BE2C (cell line): ENCODE measurements at regions not wholly inside any gene's neighbourhood (a gene's known extent, or its start where the extent isn't known, plus 50 kb on each side); places are given as distances from the start of the nearest gene placed in this dataset.
"Not testable (repeated sequence)": the region's sequence is repeated elsewhere in the genome, so short reads cannot be mapped to it uniquely, and the experiment has no call there.

Experiments used
- DNase-seq: peaks from one replicate; pipeline ENCODE4 v3.0.0-alpha.2; 2020
- H3K27me3 ChIP-seq: fragments of 250-450 bp; sonication (Bioruptor Pico); 2 replicates; pipeline ENCODE4 v1.5.1; 2020; ENCODE audit warnings: mild to moderate bottlenecking
- H3K36me3 ChIP-seq: fragments of 250-450 bp; sonication (Bioruptor Pico); 2 replicates; pipeline ENCODE4 v1.5.1; 2020; ENCODE audit warnings: mild to moderate bottlenecking
- H3K4me1 ChIP-seq: fragments of 250-450 bp; sonication (Bioruptor Pico); 2 replicates; pipeline ENCODE4 v1.5.1; 2020
- H3K4me3 ChIP-seq: 2 replicates; pipeline ENCODE4 v1.5.1; 2011; ENCODE audit warnings: low read depth, low read length
- H3K9me3 ChIP-seq: fragments of 250-450 bp; sonication (Bioruptor Pico); 2 replicates; pipeline ENCODE4 v1.5.1; 2020
- TF ChIP-seq, protein P1 (sequence below): IDR thresholded peaks from 2 replicates; pipeline ENCODE4 v1.5.1; 2012; ENCODE audit warnings: mild to moderate bottlenecking, low read depth, low read length

DNA sequence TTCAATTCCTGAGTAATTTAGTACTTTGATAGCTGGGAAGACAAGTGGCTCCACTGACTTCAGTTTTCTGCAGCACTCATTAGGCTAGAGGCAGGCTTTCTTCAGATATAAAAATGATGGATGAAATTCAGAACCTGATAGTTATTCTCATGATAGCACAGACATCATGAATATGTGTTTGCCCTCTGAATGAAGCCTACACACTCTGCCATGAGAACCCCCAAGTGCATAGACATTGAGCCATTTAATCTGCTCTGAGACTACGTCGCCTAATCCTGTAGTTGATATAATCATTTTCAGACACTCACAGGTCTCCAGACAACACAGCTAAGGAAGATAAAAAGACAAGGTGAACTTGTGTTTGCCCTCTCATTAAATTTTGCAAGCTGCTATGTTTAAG, 566.1 kb downstream of the AMY1C start:
- H3K27me3 ChIP-seq, result no peaks in the 10 kb centered on the region

DNA sequence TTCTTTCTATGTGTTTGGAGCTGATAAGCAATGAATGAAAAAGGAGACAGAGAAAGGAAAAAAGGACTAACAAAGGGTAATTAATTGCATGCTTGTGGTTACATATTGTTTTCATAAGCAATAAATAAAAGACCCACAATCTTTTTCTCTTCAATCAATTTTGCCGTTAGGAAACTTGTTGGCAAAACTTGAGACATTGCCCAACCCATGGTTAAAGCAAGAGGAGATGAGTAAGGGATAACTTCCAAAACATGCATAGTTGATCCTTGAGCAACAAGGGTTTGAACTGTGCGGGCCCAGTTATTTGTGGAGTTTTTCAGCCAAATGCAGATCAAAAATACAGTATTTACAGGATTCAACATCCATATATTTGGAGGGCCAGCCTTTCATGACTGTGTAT, 572.4 kb downstream of the AMY1C start:
- no peak for DNase-seq
- Histone ChIP-seq H3K27me3 (no peaks in the 10 kb centered on the region), H3K4me3 (no peak overlapping the region), H3K36me3 (no peaks in the 10 kb centered on the region), H3K4me1 (no peaks in the 10 kb centered on the region), H3K9me3 (no peaks in the 10 kb centered on the region; the same call in 1 of the 2 replicates)
- TF ChIP-seq, protein P1, sequence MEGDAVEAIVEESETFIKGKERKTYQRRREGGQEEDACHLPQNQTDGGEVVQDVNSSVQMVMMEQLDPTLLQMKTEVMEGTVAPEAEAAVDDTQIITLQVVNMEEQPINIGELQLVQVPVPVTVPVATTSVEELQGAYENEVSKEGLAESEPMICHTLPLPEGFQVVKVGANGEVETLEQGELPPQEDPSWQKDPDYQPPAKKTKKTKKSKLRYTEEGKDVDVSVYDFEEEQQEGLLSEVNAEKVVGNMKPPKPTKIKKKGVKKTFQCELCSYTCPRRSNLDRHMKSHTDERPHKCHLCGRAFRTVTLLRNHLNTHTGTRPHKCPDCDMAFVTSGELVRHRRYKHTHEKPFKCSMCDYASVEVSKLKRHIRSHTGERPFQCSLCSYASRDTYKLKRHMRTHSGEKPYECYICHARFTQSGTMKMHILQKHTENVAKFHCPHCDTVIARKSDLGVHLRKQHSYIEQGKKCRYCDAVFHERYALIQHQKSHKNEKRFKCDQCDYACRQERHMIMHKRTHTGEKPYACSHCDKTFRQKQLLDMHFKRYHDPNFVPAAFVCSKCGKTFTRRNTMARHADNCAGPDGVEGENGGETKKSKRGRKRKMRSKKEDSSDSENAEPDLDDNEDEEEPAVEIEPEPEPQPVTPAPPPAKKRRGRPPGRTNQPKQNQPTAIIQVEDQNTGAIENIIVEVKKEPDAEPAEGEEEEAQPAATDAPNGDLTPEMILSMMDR, result no peak

More for the DNA sequence above, 566.1 kb downstream of the AMY1C start:
- DNase-seq, result no peak
- no peaks in the 10 kb centered on the region for H3K4me1 ChIP-seq
- no peaks in the 10 kb centered on the region for H3K9me3 ChIP-seq
- TF ChIP-seq, protein P1, result no peak
- no peaks in the 10 kb centered on the region for H3K36me3 ChIP-seq
- H3K4me3 ChIP-seq, result no peak overlapping the region

DNA sequence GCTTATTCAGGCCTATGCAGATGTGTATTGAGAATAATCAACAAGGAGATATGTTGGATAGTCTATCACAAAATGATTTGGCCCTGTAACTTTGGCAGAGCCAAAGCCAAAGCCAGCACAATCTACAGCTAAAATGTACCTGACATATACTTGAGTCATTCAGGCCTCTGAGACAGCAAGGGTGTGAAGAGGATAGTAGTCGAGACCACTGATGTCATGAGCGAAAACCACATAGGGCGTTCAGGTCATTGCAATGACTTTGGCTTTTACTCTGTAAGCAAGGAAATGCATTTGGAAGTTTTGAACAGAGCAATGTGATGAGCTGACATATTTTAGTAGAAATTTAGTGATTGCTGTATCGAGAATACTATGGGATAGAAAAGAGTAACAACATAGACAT, 579.6 kb downstream of the AMY1C start:
- Histone ChIP-seq H3K27me3 (no peaks in the 10 kb centered on the region), H3K4me3 (no peak overlapping the region), H3K4me1 (no peaks in the 10 kb centered on the region), H3K9me3 (no peaks in the 10 kb centered on the region; the same call in 1 of the 2 replicates), H3K36me3 (no peaks in the 10 kb centered on the region)
- TF ChIP-seq, protein P1, result no peak
- no peak for DNase-seq

DNA sequence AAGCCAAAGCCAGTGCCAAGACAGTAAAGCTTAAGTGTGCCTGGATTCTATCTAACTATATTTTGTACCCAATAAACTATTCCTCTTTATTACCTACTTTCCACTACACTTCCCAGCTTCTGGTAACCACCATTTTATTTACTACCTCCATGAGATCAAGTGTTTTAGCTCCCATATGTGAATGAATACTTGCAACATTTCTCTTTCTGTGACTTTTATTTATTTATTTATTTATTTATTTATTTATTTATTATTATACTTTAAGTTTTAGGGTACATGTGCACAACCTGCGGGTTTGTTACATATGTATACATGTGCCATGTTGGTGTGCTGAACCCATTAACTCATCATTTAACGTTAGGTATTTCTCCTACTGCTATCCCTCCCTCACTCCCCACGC, 582.1 kb downstream of the AMY1C start:
- no peak for DNase-seq
- no peaks in the 10 kb centered on the region for H3K4me1 ChIP-seq
- H3K9me3 ChIP-seq, result no peaks in the 10 kb centered on the region; the same call in 1 of the 2 replicates
- H3K36me3 ChIP-seq, result no peaks in the 10 kb centered on the region
- no peak overlapping the region for H3K4me3 ChIP-seq
- TF ChIP-seq, protein P1, result no peak
- H3K27me3 ChIP-seq, result no peaks in the 10 kb centered on the region

DNA sequence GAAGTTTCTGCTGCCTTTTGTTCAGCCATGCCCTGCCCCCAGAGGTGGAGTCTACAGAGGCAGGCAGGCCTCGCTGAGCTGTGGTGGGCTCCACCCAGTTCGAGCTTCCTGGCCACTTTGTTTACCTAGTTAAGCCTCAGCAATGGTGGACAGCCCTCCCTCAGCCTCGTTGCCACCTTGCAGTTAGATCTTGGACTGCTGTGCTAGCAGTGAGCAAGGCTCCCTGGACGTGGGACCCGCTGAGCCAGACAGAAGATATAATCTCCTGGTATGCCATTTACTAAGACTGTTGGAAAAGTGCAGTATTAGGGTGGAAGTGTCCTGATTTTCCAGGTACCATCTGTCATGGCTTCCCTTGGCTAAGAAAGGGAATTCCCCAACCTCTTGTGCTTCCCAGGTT, 588.2 kb downstream of the AMY1C start:
- H3K4me3 ChIP-seq, H3K36me3 ChIP-seq, H3K4me1 ChIP-seq, H3K27me3 ChIP-seq, H3K9me3 ChIP-seq, DNase-seq: not testable (repeated sequence)

DNA sequence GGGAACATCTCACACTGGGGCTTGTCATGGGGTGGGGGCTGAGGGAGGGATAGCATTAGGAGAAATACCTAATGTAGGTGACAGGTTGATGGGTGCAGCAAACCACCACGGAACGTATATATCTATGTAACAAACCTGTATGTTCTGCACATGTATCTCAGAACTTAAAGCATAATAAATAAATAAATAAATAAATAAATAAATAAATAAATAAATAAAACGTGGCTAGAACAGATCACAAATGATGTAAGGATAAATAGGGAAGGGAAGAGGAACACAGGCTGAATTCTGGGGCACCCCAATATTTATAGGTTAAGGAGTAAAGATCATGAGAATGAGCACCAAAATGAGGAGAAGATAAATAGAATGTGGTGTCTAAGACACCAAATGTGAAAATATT, 592.2 kb downstream of the AMY1C start:
- Histone ChIP-seq H3K36me3 (no peaks in the 10 kb centered on the region), H3K27me3 (no peaks in the 10 kb centered on the region), H3K4me1 (no peaks in the 10 kb centered on the region), H3K4me3 (no peak overlapping the region), H3K9me3 (no peaks in the 10 kb centered on the region)
- TF ChIP-seq, protein P1, result no peak
- DNase-seq, result no peak

DNA sequence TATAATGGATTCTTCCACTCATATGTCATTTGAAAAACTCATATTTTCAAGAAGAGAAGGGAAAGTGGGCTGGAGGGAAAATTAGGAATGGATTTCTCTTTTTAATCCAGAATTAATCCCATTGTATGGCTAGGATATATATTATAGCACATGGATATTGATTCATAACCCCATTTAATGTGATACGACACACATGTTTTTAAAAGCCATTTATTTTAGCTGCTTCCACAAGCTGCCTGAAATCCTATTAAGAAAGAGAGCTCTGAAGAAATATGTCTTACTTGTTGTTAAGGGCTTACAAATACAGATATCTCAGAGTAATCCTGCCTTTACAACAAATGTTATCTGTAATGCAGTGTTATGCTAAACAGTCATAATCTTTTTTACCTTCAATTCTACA, 598.6 kb downstream of the AMY1C start:
- Histone ChIP-seq H3K9me3 (no peaks in the 10 kb centered on the region), H3K4me3 (no peak overlapping the region), H3K27me3 (no peaks in the 10 kb centered on the region), H3K4me1 (no peaks in the 10 kb centered on the region), H3K36me3 (no peaks in the 10 kb centered on the region)
- TF ChIP-seq, protein P1, result no peak
- no peak for DNase-seq
